Endodermal cell (in vitro differentiated cells): ENCODE measurements at regions not wholly inside any gene's neighbourhood (a gene's known extent, or its start where the extent isn't known, plus 50 kb on each side); places are given as distances from the start of the nearest gene placed in this dataset.

ENCODE experiments used
- DNase-seq: peaks from one replicate; pipeline ENCODE4 v3.0.0-alpha.2; 2017
- H3K27ac ChIP-seq: 2 replicates; pipeline ENCODE4 v1.5.1; 2013; ENCODE audit warnings: mild to moderate bottlenecking, low read depth, low read length, moderate library complexity
- H3K27me3 ChIP-seq: 2 replicates; pipeline ENCODE4 v1.6.1; 2013; ENCODE audit warnings: mild to moderate bottlenecking, low read length, moderate library complexity; ENCODE audit not compliant: insufficient read depth, control insufficient read depth, poor library complexity, severe bottlenecking
- H3K36me3 ChIP-seq: 2 replicates; pipeline ENCODE4 v1.7.0; 2013; ENCODE audit warnings: mild to moderate bottlenecking, low read length, moderate library complexity; ENCODE audit not compliant: control insufficient read depth, insufficient read depth
- H3K4me1 ChIP-seq: one replicate; pipeline ENCODE4 v1.7.0; 2013; ENCODE audit warnings: low read length; ENCODE audit not compliant: control insufficient read depth, insufficient read depth
- H3K4me3 ChIP-seq: 2 replicates; pipeline ENCODE4 v1.5.1; 2013; ENCODE audit warnings: mild to moderate bottlenecking, low read length, moderate library complexity
- H3K9ac ChIP-seq: 2 replicates; pipeline ENCODE4 v1.6.1; 2013; ENCODE audit warnings: mild to moderate bottlenecking, low read length, moderate library complexity; ENCODE audit not compliant: poor library complexity, severe bottlenecking; ENCODE audit errors: extremely low read depth
- H3K9me3 ChIP-seq: 2 replicates; pipeline ENCODE4 v1.6.1; 2013; ENCODE audit warnings: mild to moderate bottlenecking, low read length, moderate library complexity; ENCODE audit not compliant: control insufficient read depth
- H3K27ac Mint-ChIP-seq: 2 replicates; pipeline ENCODE4 v1.8.0; 2020; ENCODE audit warnings: mixed read lengths
- H3K27me3 Mint-ChIP-seq: 2 replicates; pipeline ENCODE4 v1.8.0; 2021; ENCODE audit warnings: mild to moderate bottlenecking, mixed read lengths; ENCODE audit not compliant: insufficient read depth
- H3K36me3 Mint-ChIP-seq: 2 replicates; pipeline ENCODE4 v1.8.0; 2020; ENCODE audit warnings: low read depth, mixed read lengths
- H3K4me1 Mint-ChIP-seq: 2 replicates; pipeline ENCODE4 v1.8.0; 2020; ENCODE audit warnings: mixed read lengths
- H3K4me3 Mint-ChIP-seq: 2 replicates; pipeline ENCODE4 v1.8.0; 2020; ENCODE audit warnings: mild to moderate bottlenecking, moderate library complexity, mixed read lengths
- H3K9me3 Mint-ChIP-seq: 2 replicates; pipeline ENCODE4 v1.8.0; 2020; ENCODE audit warnings: mild to moderate bottlenecking, mixed read lengths
- WGBS, 2 experiments: methylation state at CpG; one replicate each; pipeline versions ENCODE4 v1.1.5 to v1.1.7; 2013; ENCODE audit warnings: missing lambda C conversion rate in 2 of 2, mixed read lengths in 1 of 2; ENCODE audit not compliant: insufficient coverage in 1 of 2, insufficient read length in 1 of 2; 5-methylcytosine and 5-hydroxymethylcytosine counted together
- TF ChIP-seq, protein P1 (sequence below): fragments of 200-600 bp; sonication (generic); conservative IDR thresholded peaks from 2 replicates; pipeline ENCODE4 v1.5.0; 2021; ENCODE audit warnings: antibody characterized with exemption, mild to moderate bottlenecking

DNA sequence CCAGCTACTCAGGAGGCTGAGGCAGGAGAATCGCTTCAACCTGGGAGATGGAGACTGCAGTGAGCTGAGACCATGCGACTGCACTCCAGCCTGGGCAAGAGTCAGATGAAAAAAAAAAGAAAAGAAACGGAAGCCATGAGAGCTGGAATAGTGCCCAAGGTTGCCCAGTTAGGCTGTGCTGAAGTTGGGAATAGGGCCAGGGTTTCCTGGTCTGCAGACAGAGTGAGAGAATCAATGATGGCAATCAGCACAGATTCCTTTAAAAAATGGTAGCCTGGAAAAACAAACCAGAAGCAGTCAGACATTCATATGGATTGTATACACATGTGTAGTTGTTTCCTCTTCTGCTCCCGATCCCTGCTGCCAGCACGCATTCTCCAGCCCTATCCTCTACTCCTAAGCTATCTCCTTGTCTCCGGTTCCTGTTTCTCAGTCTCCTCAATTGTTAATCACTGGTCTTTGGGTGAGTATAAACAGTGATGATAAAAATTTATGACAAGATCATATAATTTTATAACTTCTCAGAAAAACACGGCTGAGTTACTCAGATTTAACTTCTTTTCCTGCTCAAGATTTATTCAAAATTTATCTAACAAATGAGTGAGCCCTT, 316.2 kb upstream of the UMPS start:
- no peaks in the 10 kb centered on the region for H3K27me3 Mint-ChIP-seq
- no peaks in the 10 kb centered on the region for H3K9me3 Mint-ChIP-seq
- no peak overlapping the region for H3K4me3 ChIP-seq
- no peak overlapping the region for H3K27ac Mint-ChIP-seq
- no peak overlapping the region for H3K4me3 Mint-ChIP-seq
- 94 to 95% methylated on average over 3 to 7 of the region's 7 CpGs for WGBS, 2 experiments
- H3K4me1 ChIP-seq = no peaks in the 10 kb centered on the region
- TF ChIP-seq, protein P1, sequence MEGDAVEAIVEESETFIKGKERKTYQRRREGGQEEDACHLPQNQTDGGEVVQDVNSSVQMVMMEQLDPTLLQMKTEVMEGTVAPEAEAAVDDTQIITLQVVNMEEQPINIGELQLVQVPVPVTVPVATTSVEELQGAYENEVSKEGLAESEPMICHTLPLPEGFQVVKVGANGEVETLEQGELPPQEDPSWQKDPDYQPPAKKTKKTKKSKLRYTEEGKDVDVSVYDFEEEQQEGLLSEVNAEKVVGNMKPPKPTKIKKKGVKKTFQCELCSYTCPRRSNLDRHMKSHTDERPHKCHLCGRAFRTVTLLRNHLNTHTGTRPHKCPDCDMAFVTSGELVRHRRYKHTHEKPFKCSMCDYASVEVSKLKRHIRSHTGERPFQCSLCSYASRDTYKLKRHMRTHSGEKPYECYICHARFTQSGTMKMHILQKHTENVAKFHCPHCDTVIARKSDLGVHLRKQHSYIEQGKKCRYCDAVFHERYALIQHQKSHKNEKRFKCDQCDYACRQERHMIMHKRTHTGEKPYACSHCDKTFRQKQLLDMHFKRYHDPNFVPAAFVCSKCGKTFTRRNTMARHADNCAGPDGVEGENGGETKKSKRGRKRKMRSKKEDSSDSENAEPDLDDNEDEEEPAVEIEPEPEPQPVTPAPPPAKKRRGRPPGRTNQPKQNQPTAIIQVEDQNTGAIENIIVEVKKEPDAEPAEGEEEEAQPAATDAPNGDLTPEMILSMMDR = no peak
- DNase-seq = no peak
- H3K4me1 Mint-ChIP-seq = peaks cover 5% of the 10 kb centered on the region
- H3K27ac ChIP-seq = no peak overlapping the region
- H3K9me3 ChIP-seq = no peaks in the 10 kb centered on the region
- no peak overlapping the region for H3K9ac ChIP-seq
- no peaks in the 10 kb centered on the region for H3K36me3 ChIP-seq
- peaks cover 3% of the 10 kb centered on the region for H3K36me3 Mint-ChIP-seq
- no peaks in the 10 kb centered on the region for H3K27me3 ChIP-seq

DNA sequence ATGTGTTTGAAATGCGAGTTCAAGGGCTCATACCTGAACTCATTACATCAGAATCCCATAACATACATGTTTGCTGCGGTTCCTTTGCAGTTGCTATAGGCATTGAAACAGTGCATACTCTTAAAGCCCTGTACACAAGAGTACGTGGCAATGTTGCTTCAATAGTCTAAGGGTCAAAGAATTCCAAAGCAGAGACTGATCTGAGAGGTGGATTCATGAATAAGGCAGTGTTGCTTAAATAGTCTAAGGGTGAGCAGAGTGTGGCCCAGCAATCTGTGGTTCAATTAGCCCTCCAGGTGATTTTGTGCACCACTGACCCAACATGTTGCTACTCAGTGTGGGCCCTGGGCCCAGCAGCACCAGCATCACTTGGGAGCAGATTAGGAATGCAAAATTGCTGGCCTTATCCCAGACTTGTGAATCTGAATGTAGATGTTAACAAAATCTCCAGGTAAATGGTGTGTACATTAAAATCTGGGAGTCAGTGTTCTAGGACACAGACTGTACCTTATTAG, 314.7 kb upstream of the UMPS start:
- H3K9me3 ChIP-seq = no peaks in the 10 kb centered on the region
- no peak overlapping the region for H3K4me3 ChIP-seq
- Mint-ChIP-seq H3K9me3 (no peaks in the 10 kb centered on the region), H3K27me3 (no peaks in the 10 kb centered on the region), H3K4me3 (no peak overlapping the region), H3K27ac (no peak overlapping the region), H3K4me1 (no peaks in the 10 kb centered on the region), H3K36me3 (peaks cover 3% of the 10 kb centered on the region)
- 91 to 97% methylated on average over 3 of the region's 3 CpGs for WGBS, 2 experiments
- no peak overlapping the region for H3K27ac ChIP-seq
- DNase-seq = no peak
- no peaks in the 10 kb centered on the region for H3K27me3 ChIP-seq
- TF ChIP-seq, protein P1 = no peak
- no peak overlapping the region for H3K9ac ChIP-seq
- H3K4me1 ChIP-seq = no peaks in the 10 kb centered on the region
- H3K36me3 ChIP-seq = no peaks in the 10 kb centered on the region

DNA sequence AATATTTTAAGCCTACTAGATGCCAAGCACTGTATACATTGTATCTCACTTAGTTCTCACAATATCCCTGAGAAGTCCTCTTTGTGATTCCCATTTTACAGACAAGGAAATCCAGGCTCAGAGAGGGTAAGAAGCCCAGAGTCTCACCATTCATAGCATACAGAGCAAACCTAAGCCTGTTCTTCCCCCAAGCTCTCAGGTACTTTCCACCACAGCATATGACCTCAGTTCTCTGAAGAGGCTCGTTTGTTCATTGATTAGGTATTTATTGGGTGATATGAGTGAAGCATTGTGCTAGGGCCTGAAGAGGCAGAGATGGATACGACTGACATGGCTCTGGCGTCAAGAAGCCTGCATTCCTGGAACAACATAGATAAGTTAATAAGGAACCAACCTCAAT, 310.9 kb upstream of the UMPS start:
- Histone ChIP-seq H3K9me3 (no peaks in the 10 kb centered on the region), H3K27ac (no peak overlapping the region), H3K36me3 (no peaks in the 10 kb centered on the region), H3K4me1 (no peaks in the 10 kb centered on the region), H3K9ac (no peak overlapping the region), H3K4me3 (no peak overlapping the region), H3K27me3 (no peaks in the 10 kb centered on the region)
- Mint-ChIP-seq H3K4me1 (no peaks in the 10 kb centered on the region), H3K4me3 (no peak overlapping the region), H3K36me3 (no peaks in the 10 kb centered on the region), H3K27ac (no peak overlapping the region), H3K27me3 (no peaks in the 10 kb centered on the region), H3K9me3 (no peaks in the 10 kb centered on the region)
- WGBS, 2 experiments = 70 to 85% methylated on average over 2 to 3 of the region's 3 CpGs
- no peak for DNase-seq
- TF ChIP-seq, protein P1 = no peak
